ENCODE measurements at regions not wholly inside any gene's neighbourhood (a gene's known extent, or its start where the extent isn't known, plus 50 kb on each side); places are given as distances from the start of the nearest gene placed in this dataset.

- TF ChIP-seq CTCF (conservative IDR thresholded peaks at IDR 0.05; ENCODE audit: low read depth, low read length) (no peak), EZH2 (IDR thresholded peaks at IDR 0.05; ENCODE audit: borderline replicate concordance, low read depth, low read length, poor library complexity, severe bottlenecking) (no peak)
These were observed 472.0 kb downstream of the NFIB start for GRCh38 chr9:13841746-13842462.

Data from A673 (cell line).